ENCODE measurements at regions not wholly inside any gene's neighbourhood (a gene's known extent, or its start where the extent isn't known, plus 50 kb on each side); places are given as distances from the start of the nearest gene placed in this dataset.

DNA sequence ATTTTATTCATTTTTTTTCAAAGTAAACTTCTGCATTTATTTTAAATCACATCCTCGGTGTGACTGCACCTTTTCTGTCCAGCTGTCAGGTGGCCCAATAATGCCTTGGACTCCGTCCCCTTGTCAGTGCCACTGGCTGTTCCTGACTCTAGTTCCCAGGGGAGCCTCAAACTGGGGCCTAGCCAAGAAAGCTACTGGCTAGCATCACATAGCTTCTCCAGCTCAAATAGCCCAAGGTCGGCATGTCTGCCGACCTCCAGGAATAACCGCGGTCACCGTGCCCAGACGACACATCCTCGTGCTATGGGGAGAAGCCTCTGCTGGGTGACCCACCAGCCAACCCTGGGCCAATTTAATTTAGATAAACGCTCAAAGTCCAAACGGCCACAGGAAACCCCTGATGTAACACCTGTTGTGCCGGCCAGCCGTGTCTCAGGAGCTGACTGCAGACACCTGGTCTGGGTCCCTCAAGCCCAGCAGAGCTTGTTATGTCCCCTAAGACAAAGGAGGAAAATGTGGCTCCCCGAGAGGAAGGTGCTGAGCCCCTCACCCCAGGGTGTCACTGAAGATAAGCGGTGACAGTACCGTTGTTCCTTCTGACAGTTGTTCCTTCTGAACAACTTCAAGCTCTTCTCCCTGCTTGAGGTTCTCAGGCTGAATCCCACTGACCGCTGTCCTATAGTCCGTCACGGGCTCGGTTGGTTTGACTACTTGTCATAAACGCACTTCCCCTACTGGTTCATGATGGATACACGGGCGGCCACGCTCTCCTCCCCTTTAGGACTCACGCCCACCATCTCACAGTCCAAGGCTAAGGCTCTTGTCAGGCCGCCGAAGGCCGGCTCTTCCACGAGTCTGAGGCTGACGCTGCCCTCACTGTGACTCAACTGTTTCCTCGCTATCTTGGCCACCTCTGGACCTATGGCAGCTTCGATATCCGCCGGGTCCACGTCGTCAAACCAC is 126.2 kb downstream of the KLF13 start:
- no peaks in the 10 kb centered on the region for H3K27me3 Mint-ChIP-seq
- TF ChIP-seq, protein P1, sequence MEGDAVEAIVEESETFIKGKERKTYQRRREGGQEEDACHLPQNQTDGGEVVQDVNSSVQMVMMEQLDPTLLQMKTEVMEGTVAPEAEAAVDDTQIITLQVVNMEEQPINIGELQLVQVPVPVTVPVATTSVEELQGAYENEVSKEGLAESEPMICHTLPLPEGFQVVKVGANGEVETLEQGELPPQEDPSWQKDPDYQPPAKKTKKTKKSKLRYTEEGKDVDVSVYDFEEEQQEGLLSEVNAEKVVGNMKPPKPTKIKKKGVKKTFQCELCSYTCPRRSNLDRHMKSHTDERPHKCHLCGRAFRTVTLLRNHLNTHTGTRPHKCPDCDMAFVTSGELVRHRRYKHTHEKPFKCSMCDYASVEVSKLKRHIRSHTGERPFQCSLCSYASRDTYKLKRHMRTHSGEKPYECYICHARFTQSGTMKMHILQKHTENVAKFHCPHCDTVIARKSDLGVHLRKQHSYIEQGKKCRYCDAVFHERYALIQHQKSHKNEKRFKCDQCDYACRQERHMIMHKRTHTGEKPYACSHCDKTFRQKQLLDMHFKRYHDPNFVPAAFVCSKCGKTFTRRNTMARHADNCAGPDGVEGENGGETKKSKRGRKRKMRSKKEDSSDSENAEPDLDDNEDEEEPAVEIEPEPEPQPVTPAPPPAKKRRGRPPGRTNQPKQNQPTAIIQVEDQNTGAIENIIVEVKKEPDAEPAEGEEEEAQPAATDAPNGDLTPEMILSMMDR (IDR thresholded peaks at IDR 0.05), result no peak
- peaks cover 4% of the 10 kb centered on the region for H3K36me3 Mint-ChIP-seq (ENCODE audit: low read depth)
- intact Hi-C loops (cut with micrococcal nuclease), result no loop called here
- ATAC-seq (no peak), DNase-seq (no peak)
- H3K27ac Mint-ChIP-seq, result no peak overlapping the region
- H3K4me1 Mint-ChIP-seq (ENCODE audit: low read depth), result peaks cover 13% of the 10 kb centered on the region
- peaks cover 7% of the 10 kb centered on the region for H3K9me3 Mint-ChIP-seq
- H3K4me3 Mint-ChIP-seq, result no peak overlapping the region
- ChIA-PET POLR2A (interaction anchor here (0.9 to 1.2 kb wide), 2 partner anchors 9 to 16 kb away, joined by 3 read pairs; no protein-coding TSS in a partner anchor), CTCF (interaction anchor here (1.1 to 2.9 kb wide), 3 partner anchors 22 to 86 kb away, joined by 3 to 6 read pairs (median 5); no protein-coding TSS in a partner anchor)

DNA sequence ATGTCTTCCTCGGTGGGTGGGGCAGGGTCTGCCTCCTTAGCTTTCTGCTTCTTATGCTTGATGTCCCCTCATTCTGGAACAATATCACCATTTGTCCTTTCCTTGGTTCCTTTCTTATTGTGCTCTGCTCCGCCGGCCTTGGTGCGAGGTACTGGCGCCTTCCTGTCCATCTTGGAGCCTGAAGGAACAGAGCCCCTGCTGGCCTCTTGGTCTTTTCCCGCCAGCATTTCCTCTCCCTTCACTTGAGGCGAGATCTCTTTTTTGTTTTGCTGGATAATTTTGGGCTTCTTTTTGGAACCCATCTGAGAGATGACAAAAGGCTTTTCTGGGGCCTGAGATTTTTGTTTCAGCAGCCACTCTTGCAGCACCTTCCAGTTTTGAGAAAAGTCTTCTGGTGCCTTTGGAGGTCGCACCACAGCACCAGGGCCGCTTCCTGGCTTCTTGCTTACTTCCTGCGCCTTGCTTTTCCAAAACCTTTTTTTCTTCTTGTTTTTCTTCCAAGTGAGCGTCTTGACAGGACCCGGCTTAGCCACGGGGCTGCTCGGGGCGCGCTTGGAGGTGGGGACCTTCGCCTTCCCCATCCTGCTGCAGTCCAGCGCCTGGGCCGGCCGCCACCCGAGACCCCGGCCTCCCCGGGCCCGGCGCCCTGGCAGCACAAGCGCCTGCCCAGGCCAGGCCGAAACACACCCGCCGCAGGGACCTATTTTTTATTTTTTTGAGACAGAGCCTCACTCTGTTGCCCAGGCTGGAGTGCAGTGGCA is 127.1 kb downstream of the KLF13 start:
- intact Hi-C loops (cut with micrococcal nuclease), result no loop called here
- H3K4me3 Mint-ChIP-seq, result no peak overlapping the region
- H3K9me3 Mint-ChIP-seq, result peaks cover 7% of the 10 kb centered on the region
- peaks cover 4% of the 10 kb centered on the region for H3K36me3 Mint-ChIP-seq (ENCODE audit: low read depth)
- POLR2A ChIA-PET, result interaction anchor here (1.2 kb wide), 1 partner anchor 17 kb away, joined by 3 read pairs; no protein-coding TSS in a partner anchor
- ATAC-seq, result no peak
- peaks cover 12% of the 10 kb centered on the region for H3K4me1 Mint-ChIP-seq (ENCODE audit: low read depth)
- TF ChIP-seq, protein P1 (IDR thresholded peaks at IDR 0.05), result no peak
- CTCF ChIA-PET, result interaction anchor here (0.8 to 2.9 kb wide), 5 partner anchors 10 to 87 kb away, joined by 3 to 9 read pairs (median 5); no protein-coding TSS in a partner anchor
- H3K27me3 Mint-ChIP-seq, result no peaks in the 10 kb centered on the region
- H3K27ac Mint-ChIP-seq, result no peak overlapping the region
- no peak for DNase-seq

DNA sequence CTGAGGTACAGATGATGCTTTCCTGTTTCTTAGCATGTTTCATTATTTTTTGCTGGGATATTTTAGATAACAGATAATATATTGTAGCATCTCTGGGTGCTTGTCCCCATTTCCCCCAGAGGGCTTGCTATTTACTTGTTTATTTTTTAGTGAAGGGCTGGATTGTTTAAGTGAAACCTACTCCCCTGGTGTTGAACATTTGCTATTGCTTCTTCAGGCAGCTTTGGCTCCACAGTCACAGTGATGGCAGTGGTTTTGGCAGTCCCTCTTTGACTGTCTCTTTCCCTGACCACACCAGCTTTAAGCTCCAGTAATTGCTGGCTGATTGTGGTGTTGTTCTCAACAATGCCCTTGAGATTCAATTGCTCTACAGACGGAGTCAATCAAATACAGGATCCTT is 128.9 kb downstream of the KLF13 start:
- Mint-ChIP-seq H3K4me1 (ENCODE audit: low read depth) (peaks cover 23% of the 10 kb centered on the region), H3K4me3 (no peak overlapping the region), H3K27me3 (no peaks in the 10 kb centered on the region), H3K9me3 (peaks cover 7% of the 10 kb centered on the region), H3K27ac (no peak overlapping the region), H3K36me3 (ENCODE audit: low read depth) (peaks cover 4% of the 10 kb centered on the region)
- ChIA-PET POLR2A (interaction anchor here (1.0 to 2.1 kb wide), 2 partner anchors 13 to 15 kb away, joined by 3 to 6 read pairs; no protein-coding TSS in a partner anchor), CTCF (interaction anchor here (1.2 to 2.4 kb wide), 6 partner anchors 12 to 89 kb away, joined by 3 to 9 read pairs (median 6); no protein-coding TSS in a partner anchor)
- TF ChIP-seq, protein P1 (IDR thresholded peaks at IDR 0.05), result peak; percentile 21
- ATAC-seq (no peak), DNase-seq (no peak)
- intact Hi-C loops (cut with micrococcal nuclease), result no loop called here

DNA sequence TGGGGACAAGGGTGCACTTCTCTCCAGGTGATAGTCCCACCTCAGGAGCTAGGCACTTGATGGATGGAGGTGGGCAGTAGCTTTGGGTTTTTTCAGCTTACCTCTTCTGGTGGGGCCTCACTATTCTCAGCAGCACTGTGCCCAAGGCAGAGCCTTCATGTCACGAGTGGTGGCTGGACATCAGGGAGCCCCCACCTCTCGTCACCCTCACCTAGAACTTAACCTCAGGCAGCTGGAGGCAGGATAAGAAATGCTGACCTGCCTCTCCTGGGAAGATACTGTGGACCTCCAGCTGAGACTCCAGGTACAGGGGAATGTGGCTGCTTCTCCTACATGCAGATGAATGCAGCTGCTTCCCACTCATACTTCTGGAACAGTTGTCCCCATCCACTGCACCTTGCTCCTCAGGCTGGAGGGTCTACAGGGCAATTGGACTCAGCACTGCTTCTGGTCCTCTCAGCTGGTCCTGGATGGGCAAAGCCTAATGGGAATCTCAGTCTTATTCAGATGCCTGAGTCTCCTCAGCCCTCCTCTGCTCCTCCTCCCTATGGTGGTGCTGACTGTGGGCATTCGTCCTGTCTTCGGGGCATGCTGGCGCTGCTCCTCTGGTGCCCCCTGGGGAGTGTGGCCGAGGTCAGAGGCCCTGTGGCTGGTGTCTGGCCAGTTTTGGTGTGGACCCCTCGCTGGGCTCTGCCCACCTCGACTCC is 129.9 kb downstream of the KLF13 start:
- TF ChIP-seq, protein P1 (IDR thresholded peaks at IDR 0.05), result no peak
- no peak for ATAC-seq
- no peak overlapping the region for H3K27ac Mint-ChIP-seq
- H3K4me1 Mint-ChIP-seq (ENCODE audit: low read depth), result peaks cover 28% of the 10 kb centered on the region
- ChIA-PET POLR2A (interaction anchor here (1.0 to 2.1 kb wide), 2 partner anchors 16 to 27 kb away, joined by 5 to 6 read pairs; no protein-coding TSS in a partner anchor), CTCF (interaction anchor here (0.9 to 2.3 kb wide), 5 partner anchors 17 to 32 kb away, joined by 3 to 9 read pairs (median 4); no protein-coding TSS in a partner anchor)
- H3K9me3 Mint-ChIP-seq, result peaks cover 4% of the 10 kb centered on the region
- H3K27me3 Mint-ChIP-seq, result no peaks in the 10 kb centered on the region
- no peak overlapping the region for H3K4me3 Mint-ChIP-seq
- no peak for DNase-seq
- intact Hi-C loops (cut with micrococcal nuclease), result no loop called here
- peaks cover 4% of the 10 kb centered on the region for H3K36me3 Mint-ChIP-seq (ENCODE audit: low read depth)

Data from activated CD8-positive, alpha-beta T cell treated with anti-CD3 and anti-CD28 coated beads for 36 hours (primary cell).